H1 (cell line): ENCODE measurements at regions not wholly inside any gene's neighbourhood (a gene's known extent, or its start where the extent isn't known, plus 50 kb on each side); places are given as distances from the start of the nearest gene placed in this dataset.

Experiments
- BCL11A ChIP-seq, 2 experiments: IDR thresholded peaks; one replicate each; pipeline ENCODE4 v1.6.1; 2011; ENCODE audit warnings: low read depth in 2 of 2, low read length in 2 of 2, mild to moderate bottlenecking in 2 of 2
- CREB1 ChIP-seq: IDR thresholded peaks from 2 replicates; pipeline ENCODE4 v1.6.1; 2012; ENCODE audit warnings: inconsistent platforms
- FOSL1 ChIP-seq: IDR thresholded peaks from 2 replicates; pipeline ENCODE4 v1.6.1; 2011; ENCODE audit warnings: mild to moderate bottlenecking, low read depth, low read length, moderate library complexity; ENCODE audit not compliant: insufficient read depth
- JUND ChIP-seq: IDR thresholded peaks from 2 replicates; pipeline ENCODE4 v1.6.1; 2011; ENCODE audit warnings: mild to moderate bottlenecking, improper control_type of control experiment, low read length
- NRF1 ChIP-seq: IDR thresholded peaks from 2 replicates; pipeline ENCODE4 v1.6.1; 2011; ENCODE audit warnings: mild to moderate bottlenecking, low read depth, low read length, improper control_type of control experiment
- TF ChIP-seq, protein P1 (sequence below): IDR thresholded peaks from 2 replicates; pipeline ENCODE4 v1.6.1; 2011; ENCODE audit warnings: low read length, improper control_type of control experiment

DNA sequence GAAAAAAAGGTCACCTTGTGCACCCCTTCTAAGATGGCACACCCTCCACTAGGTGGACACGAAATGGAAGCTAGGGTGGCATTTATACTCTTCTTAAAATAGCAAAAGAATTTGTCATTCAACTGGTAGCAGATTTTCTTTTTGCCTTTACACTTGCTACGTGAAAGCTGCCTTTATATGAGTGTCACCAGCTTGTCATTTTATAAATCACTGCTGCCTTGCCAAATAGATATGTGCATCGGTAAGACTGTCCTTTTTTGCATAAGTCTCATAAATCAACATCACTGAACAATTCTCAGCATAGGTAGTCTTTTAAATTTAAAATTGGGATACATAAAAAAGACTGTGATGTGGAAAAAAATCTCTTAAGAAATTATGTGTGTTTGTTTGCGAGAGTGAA is 764.1 kb downstream of the TDRD15 start (continued):
- TF ChIP-seq, protein P1, sequence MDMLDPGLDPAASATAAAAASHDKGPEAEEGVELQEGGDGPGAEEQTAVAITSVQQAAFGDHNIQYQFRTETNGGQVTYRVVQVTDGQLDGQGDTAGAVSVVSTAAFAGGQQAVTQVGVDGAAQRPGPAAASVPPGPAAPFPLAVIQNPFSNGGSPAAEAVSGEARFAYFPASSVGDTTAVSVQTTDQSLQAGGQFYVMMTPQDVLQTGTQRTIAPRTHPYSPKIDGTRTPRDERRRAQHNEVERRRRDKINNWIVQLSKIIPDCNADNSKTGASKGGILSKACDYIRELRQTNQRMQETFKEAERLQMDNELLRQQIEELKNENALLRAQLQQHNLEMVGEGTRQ, result no peak
- TF ChIP-seq CREB1 (no peak), BCL11A (IDR thresholded peaks at IDR 0.05; ENCODE audit: low read depth in 2 of 2, low read length in 2 of 2) (no peak), JUND (no peak), NRF1 (no peak), FOSL1 (no peak)
